Nephron (organoid): ENCODE measurements at regions not wholly inside any gene's neighbourhood (a gene's known extent, or its start where the extent isn't known, plus 50 kb on each side); places are given as distances from the start of the nearest gene placed in this dataset.
A peak's percentile ranks its signal among the peaks of the same experiment; 100 is the strongest.

Experiments used
- H3K27ac Mint-ChIP-seq, 3 experiments: 2 replicates each; pipeline ENCODE4 v1.8.0; 2020; ENCODE audit warnings: mixed read lengths in 3 of 3, mild to moderate bottlenecking in 2 of 3, moderate library complexity in 1 of 3
- H3K27me3 Mint-ChIP-seq: 2 replicates; pipeline ENCODE4 v1.8.0; 2021; ENCODE audit warnings: low read depth, mild to moderate bottlenecking, moderate library complexity, mixed read lengths
- H3K36me3 Mint-ChIP-seq: 2 replicates; pipeline ENCODE4 v1.8.0; 2020; ENCODE audit warnings: low read depth, mixed read lengths
- H3K4me1 Mint-ChIP-seq: 2 replicates; pipeline ENCODE4 v1.8.0; 2020; ENCODE audit warnings: mixed read lengths
- H3K4me3 Mint-ChIP-seq, 3 experiments: 2 replicates each; pipeline ENCODE4 v1.8.0; 2020; ENCODE audit warnings: mild to moderate bottlenecking in 3 of 3, mixed read lengths in 3 of 3, moderate library complexity in 2 of 3
- H3K9me3 Mint-ChIP-seq: 2 replicates; pipeline ENCODE4 v1.8.0; 2020; ENCODE audit warnings: mixed read lengths
- TF ChIP-seq, protein P1 (sequence below), 3 experiments: fragments of 200-600 bp; sonication (generic); IDR thresholded peaks; one replicate each; pipeline ENCODE4 v1.5.0; 2021; ENCODE audit warnings: antibody characterized with exemption in 3 of 3; ENCODE audit not compliant: unreplicated experiment in 3 of 3

DNA sequence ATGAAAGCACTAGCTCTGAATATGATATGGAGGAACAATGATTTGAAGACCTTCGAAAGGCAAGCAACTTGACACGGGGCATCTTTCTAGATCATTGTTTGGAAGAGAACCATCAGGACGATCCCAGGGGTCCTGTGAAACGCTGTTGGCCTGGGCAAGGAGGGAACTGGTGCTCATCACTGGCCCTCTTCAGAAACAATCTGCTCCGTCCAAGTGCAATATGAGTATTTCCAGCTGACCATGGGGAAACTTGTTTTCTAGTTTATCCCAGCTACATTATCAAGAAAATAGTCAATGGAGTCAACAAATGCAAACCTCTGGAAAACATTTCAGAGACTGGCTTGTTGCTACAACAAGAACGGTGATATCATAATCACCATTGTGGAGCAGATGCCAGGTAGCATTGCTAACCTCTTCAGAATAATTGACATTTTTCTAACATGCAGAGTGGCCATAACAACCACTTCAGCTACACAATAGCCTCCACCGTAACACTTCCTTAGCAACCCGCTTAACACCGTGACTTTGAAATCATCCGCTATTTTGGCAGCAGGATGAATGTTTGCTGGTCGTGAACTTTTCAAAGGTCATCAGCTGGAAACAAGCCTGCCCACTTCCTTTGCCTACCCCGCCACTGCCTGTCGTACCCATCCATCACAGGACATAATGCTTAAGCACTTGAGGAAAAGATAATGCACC lies 112.0 kb upstream of the PDE10A start:
- Mint-ChIP-seq H3K4me3 (no peak overlapping the region), H3K9me3 (no peaks in the 10 kb centered on the region), H3K27ac (peak overlapping the region in 2 of 3 experiments; percentile 46 to 61), H3K4me1 (peaks cover 8% of the 10 kb centered on the region), H3K27me3 (peaks cover 27% of the 10 kb centered on the region), H3K36me3 (no peaks in the 10 kb centered on the region)
- TF ChIP-seq, protein P1, sequence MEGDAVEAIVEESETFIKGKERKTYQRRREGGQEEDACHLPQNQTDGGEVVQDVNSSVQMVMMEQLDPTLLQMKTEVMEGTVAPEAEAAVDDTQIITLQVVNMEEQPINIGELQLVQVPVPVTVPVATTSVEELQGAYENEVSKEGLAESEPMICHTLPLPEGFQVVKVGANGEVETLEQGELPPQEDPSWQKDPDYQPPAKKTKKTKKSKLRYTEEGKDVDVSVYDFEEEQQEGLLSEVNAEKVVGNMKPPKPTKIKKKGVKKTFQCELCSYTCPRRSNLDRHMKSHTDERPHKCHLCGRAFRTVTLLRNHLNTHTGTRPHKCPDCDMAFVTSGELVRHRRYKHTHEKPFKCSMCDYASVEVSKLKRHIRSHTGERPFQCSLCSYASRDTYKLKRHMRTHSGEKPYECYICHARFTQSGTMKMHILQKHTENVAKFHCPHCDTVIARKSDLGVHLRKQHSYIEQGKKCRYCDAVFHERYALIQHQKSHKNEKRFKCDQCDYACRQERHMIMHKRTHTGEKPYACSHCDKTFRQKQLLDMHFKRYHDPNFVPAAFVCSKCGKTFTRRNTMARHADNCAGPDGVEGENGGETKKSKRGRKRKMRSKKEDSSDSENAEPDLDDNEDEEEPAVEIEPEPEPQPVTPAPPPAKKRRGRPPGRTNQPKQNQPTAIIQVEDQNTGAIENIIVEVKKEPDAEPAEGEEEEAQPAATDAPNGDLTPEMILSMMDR (IDR thresholded peaks at IDR 0.05; ENCODE audit: unreplicated experiment in 3 of 3), result no peak

DNA sequence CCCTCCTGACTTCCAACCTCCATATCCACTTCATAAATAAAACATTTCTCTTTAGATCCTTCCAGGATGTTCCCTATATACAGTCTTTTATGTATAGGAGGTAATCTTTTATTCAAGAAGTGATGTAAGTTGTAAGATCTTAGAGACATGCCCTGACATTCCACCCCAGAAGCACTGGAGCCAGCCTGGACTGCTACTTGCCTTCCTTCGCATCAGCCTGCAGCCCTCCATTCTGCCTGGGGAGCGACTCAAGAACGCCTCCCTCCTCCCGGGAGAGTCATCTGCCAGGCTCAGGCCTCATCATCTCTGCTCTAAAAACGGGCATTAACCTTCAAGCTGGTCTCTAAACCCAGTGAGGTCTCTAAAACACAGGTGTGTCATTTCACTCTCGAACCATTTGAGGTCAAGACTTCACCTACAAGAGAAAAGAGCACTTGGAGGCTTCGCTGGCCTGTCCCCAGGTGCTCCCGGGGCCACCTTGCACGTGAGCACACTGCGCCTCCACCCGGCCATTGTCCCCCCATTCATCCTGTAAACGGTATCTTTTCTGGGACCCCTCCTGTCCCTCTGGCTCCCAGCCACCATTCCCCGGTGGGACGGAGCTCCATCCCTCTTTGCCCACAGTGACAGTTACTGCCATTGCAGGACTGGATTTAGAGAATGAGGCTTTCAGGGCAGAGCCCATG lies 107.5 kb upstream of the PDE10A start:
- H3K36me3 Mint-ChIP-seq, result no peaks in the 10 kb centered on the region
- H3K27me3 Mint-ChIP-seq, result peaks cover 12% of the 10 kb centered on the region
- no peak overlapping the region for H3K4me3 Mint-ChIP-seq
- no peaks in the 10 kb centered on the region for H3K9me3 Mint-ChIP-seq
- peaks cover 8% of the 10 kb centered on the region for H3K4me1 Mint-ChIP-seq
- H3K27ac Mint-ChIP-seq, result no peak overlapping the region
- TF ChIP-seq, protein P1 (IDR thresholded peaks at IDR 0.05; ENCODE audit: unreplicated experiment in 3 of 3), result no peak

DNA sequence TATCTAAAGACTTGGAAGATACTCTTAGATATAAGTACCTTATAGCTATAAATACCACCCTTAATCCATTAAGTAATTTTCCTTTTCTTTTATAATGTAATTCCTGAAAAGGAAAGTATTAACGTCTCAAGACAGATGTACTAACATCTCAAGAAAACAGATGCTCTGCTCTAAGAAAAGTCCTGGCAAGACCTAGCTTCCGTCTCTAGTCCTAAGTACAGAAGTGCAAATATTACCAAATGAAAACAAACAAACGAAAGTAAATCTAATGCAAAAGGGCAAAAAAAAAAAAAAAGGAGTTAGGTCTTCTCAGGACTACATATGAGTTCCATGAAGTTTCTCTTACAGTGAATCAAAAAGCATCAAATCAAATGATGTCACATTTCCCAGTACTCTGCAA lies 106.8 kb upstream of the PDE10A start:
- H3K4me1 Mint-ChIP-seq, result peaks cover under 1% of the 10 kb centered on the region
- no peaks in the 10 kb centered on the region for H3K36me3 Mint-ChIP-seq
- H3K27ac Mint-ChIP-seq, result no peak overlapping the region
- TF ChIP-seq, protein P1 (IDR thresholded peaks at IDR 0.05; ENCODE audit: unreplicated experiment in 3 of 3), result no peak
- peaks cover 9% of the 10 kb centered on the region for H3K27me3 Mint-ChIP-seq
- H3K4me3 Mint-ChIP-seq, result no peak overlapping the region
- no peaks in the 10 kb centered on the region for H3K9me3 Mint-ChIP-seq

DNA sequence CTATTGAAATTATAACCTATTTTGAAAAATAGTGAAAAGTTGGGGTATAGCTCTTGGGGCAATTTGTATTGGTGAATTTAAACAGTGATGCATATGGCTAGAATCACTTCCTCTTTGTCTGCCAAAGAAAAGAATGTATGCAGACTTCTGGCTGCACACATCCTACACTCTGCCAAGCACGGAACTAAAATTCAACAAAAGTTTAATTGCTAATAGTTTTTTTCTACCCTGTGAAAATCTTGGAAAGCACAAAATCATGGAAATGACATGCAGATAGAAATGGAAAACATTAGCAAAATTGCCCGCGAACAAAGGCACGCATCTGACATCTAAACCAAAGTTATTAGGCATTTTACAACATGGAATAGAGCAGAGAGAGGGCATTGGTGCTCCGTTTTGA lies 106.4 kb upstream of the PDE10A start:
- Mint-ChIP-seq H3K36me3 (no peaks in the 10 kb centered on the region), H3K27me3 (peaks cover 9% of the 10 kb centered on the region), H3K4me3 (no peak overlapping the region), H3K9me3 (no peaks in the 10 kb centered on the region), H3K4me1 (no peaks in the 10 kb centered on the region), H3K27ac (no peak overlapping the region)
- TF ChIP-seq, protein P1 (IDR thresholded peaks at IDR 0.05; ENCODE audit: unreplicated experiment in 3 of 3), result no peak

DNA sequence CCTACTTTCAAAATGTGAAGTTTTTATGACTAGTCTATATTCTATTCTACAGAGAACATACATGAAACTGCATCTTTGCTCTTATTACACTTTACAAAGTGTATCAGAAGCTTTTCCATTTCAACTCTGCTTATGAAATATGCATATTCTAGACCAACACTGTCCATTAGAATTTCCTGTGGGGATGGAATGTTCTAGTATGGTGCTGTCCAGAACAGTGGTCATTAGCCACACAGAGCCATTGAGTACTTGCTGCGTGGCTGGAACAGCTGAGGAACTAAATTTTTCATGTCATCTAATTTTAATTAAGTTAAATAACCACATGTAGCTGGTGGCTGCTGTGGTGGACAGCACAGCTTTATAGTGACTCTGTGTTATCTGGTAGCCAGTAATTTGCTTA lies 105.9 kb upstream of the PDE10A start:
- H3K9me3 Mint-ChIP-seq, result no peaks in the 10 kb centered on the region
- H3K4me1 Mint-ChIP-seq, result no peaks in the 10 kb centered on the region
- no peaks in the 10 kb centered on the region for H3K36me3 Mint-ChIP-seq
- no peak overlapping the region for H3K27ac Mint-ChIP-seq
- peaks cover 9% of the 10 kb centered on the region for H3K27me3 Mint-ChIP-seq
- TF ChIP-seq, protein P1 (IDR thresholded peaks at IDR 0.05; ENCODE audit: unreplicated experiment in 3 of 3), result no peak
- no peak overlapping the region for H3K4me3 Mint-ChIP-seq

DNA sequence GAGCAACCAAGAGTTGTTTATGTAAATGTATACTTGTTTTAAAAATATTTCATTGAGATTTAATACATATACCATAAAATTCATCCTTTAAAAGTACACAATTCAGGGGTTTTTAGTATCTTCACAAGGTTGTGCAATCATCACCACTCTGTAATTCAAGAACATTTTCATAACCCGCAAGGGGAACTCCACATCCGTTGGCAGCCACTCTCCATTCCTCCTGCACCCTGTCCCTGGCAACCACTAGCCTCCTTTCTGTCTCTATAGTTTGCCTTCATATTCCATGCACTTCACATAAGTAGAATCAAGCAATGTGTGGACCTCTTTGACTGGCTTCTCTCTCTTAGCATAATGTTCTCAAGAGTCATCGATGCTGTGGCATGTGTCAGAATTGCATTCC lies 104.2 kb upstream of the PDE10A start:
- TF ChIP-seq, protein P1 (IDR thresholded peaks at IDR 0.05; ENCODE audit: unreplicated experiment in 3 of 3), result no peak
- no peaks in the 10 kb centered on the region for H3K36me3 Mint-ChIP-seq
- peaks cover 9% of the 10 kb centered on the region for H3K27me3 Mint-ChIP-seq
- no peaks in the 10 kb centered on the region for H3K9me3 Mint-ChIP-seq
- H3K27ac Mint-ChIP-seq, result no peak overlapping the region
- H3K4me3 Mint-ChIP-seq, result no peak overlapping the region
- H3K4me1 Mint-ChIP-seq, result no peaks in the 10 kb centered on the region
